HTR-8/SVneo (cell line): ENCODE measurements at regions not wholly inside any gene's neighbourhood (a gene's known extent, or its start where the extent isn't known, plus 50 kb on each side); places are given as distances from the start of the nearest gene placed in this dataset.
"Not testable (repeated sequence)": the region's sequence is repeated elsewhere in the genome, so short reads cannot be mapped to it uniquely, and the experiment has no call there.

Experiments used
- DNase-seq: peaks from one replicate; pipeline ENCODE4 v3.0.0; 2011; ENCODE audit warnings: low spot score, mixed read lengths; ENCODE audit not compliant: insufficient read length
- FAIRE-seq: peaks from 2 replicates; lab custom pipeline; 2011; peaks lifted over from hg19 to GRCh38; lab: Jason Lieb, UNC

DNA sequence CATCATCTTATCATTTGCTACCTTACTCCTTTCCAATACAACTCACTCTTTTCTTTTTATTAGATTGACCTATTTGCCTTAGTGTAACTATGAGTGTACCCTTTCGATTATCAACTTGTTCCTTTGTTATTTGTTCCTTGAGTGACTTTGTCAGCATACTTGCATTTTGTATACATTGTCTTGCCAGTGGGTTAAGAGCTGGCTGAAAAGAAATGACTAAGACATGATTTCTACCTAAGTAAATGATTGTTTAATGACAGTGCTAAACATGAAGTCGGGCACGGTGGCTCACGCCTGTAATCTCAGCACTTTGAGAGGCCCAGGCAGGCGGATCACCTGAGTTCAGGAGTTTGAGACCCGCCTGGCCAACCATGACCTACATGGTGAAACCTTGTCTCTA lies 1042.3 kb downstream of the TBL1XR1 start:
- FAIRE-seq, result no peak

DNA sequence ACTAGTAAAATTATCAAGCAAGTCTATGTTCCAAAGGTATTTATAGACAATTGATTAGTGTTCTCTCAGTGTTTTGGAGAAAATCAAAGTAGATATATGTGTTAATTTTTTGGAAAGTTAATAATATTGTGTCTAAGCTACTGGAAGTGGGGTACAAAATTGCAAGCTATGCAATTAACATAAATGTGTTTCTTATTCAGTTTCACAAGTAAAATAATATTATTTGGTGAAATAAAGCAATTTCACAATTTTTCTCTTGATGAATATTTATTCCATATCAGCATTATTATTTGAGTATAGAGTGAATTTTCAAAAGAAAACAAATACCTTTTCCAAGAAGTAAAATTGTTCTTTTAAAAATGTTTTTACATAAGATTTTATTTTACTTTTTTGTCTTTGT lies 1047.7 kb downstream of the TBL1XR1 start:
- DNase-seq, result no peak
- no peak for FAIRE-seq

More for the DNA sequence above, 1042.3 kb downstream of the TBL1XR1 start:
- DNase-seq, result no peak

- FAIRE-seq (no peak), DNase-seq (no peak)
Observed at GRCh38 chr3:176147251-176147650, 1050.0 kb downstream of the TBL1XR1 start.

DNA sequence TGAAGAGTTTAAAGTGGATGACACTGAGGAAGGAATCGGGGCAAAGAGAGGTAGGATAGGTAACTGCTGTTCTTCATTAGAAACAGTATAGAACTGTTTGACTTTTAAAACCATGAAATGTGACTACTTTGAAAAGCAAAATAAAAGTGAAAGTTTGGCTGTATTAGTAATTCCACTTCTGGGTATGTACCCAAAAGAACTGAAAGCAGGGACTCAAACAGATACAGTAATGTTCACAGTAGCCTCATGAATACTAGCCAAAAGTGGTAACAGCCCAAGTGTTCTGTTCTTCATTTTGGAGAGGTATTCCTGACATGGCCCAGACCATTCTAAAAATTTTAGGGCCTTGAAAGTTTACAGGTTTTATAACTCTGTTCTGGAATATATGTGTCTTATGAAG lies 1055.4 kb downstream of the TBL1XR1 start:
- no peak for DNase-seq
- FAIRE-seq, result no peak

DNA sequence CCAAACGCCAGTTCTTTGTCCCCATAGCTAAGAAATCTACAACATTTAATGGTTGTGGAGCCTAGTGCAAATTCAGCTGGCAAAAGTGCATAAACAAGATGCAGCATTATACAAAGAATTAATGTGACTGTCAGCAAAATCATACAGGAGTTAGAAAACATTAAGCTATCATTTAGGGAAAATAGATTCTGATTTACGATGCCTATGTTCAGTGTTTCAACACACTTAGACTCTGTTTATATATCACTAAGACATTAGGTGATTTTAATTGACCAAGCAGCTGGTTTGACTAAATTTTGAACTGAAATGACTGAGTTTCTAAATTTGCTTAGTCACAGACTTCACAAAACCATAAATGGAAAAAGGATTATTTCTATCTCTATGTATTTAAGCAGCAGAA lies 1076.8 kb downstream of the TBL1XR1 start:
- no peak for FAIRE-seq
- DNase-seq, result no peak

- no peak for FAIRE-seq
- DNase-seq, result no peak
Observed at GRCh38 chr3:176119826-176120225, 1077.5 kb downstream of the TBL1XR1 start.

GRCh38 chr3:176106380-176106779 lies 1090.9 kb downstream of the TBL1XR1 start:
- DNase-seq (no peak), FAIRE-seq (no peak)

GRCh38 chr3:176097027-176097426 lies 1100.3 kb downstream of the TBL1XR1 start:
- no peak for DNase-seq
- no peak for FAIRE-seq

- not testable (repeated sequence) for FAIRE-seq, DNase-seq
Observed at GRCh38 chr3:176093892-176094291, 1103.4 kb downstream of the TBL1XR1 start.

DNA sequence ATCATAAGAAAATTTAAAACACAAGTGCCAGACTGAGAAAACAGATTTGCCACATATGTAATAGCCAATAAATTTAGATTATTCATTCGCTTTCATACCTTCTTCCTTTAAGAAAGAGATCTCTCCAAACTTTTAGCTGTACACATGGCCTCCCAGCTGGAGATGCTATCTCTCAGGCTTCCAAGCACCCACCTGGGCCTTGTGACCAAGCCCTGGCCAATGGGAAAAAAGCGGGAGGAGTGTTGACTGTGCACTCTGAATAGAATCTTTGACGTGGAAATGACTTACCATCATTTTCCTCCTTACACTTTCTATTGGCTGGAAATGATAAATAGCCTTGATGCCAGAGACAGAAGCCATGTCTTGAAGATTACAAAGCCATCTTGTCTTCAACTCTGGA lies 1106.6 kb downstream of the TBL1XR1 start:
- DNase-seq (no peak), FAIRE-seq (no peak)

GRCh38 chr3:176088962-176089383 lies 1108.3 kb downstream of the TBL1XR1 start:
- FAIRE-seq (no peak), DNase-seq (no peak)

GRCh38 chr3:176087066-176087697 lies 1110.1 kb downstream of the TBL1XR1 start:
- no peak for FAIRE-seq
- no peak for DNase-seq

GRCh38 chr3:176079785-176080184 lies 1117.5 kb downstream of the TBL1XR1 start:
- FAIRE-seq (no peak), DNase-seq (no peak)

DNA sequence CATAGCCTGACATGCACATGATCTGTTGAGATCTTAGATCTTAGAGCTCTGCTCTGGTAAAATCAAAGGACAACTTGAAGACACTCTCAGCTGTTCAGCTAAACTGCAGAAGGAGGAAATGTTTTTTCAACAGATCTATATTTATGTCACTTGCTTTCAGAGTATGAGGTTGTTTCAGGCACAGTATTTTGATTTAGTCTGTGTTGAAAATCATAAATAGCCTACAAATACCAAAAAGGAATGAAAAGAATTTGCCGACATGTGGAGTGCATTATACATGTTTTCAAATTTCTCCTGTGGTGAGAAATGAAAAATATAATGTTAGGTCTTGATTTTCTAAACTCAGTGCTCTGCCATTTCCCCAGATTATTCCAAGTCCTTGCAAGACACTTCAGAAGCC lies 1118.4 kb downstream of the TBL1XR1 start:
- DNase-seq, result no peak
- FAIRE-seq, result no peak

- DNase-seq, result no peak
- FAIRE-seq, result no peak
Observed at GRCh38 chr3:176075491-176075890, 1121.8 kb downstream of the TBL1XR1 start.

GRCh38 chr3:176075046-176075445 lies 1122.2 kb downstream of the TBL1XR1 start:
- DNase-seq (no peak), FAIRE-seq (no peak)

GRCh38 chr3:176074096-176074495 lies 1123.2 kb downstream of the TBL1XR1 start:
- DNase-seq (no peak), FAIRE-seq (no peak)

DNA sequence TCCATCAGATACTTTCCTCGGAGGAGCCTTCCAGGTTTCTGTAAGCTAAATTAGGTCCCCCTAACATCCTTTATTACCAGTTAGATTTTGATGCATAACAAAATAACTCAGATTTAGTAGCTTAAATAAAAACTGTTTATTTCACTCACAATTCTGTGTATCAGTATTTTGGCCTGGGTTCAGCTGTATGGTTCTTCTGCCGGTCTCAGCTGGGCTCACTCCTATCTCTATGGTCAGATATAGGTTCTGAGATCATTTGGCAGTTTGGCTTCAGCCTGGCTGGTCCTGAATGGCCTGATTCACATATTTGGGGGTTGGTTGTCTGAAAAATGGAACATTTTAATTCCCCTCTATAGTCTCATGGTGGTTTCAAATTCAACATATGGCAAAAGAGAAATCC lies 1125.3 kb downstream of the TBL1XR1 start:
- DNase-seq (no peak), FAIRE-seq (no peak)

DNA sequence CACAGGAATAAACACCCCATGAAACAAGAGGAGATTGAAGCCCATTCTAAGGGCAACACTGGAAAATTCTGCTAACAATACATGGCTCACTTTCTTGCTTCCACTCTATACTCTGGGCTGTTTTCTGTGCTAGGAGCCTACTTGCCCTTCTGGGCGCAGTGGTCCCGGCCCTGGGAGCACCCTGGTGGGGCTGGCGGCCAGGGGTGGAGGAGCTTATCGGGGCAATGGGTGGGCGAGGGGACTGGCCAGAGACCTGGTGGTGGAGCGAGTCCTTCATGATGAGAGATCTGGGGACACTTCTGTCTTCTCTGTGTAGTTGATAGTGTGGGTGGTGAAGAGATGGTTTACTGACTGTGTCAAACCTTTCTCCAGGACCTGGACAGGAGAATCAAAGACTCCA lies 1128.5 kb downstream of the TBL1XR1 start:
- DNase-seq (no peak), FAIRE-seq (no peak)

- no peak for DNase-seq
- no peak for FAIRE-seq
Observed at GRCh38 chr3:176058856-176059255, 1138.4 kb downstream of the TBL1XR1 start.

DNA sequence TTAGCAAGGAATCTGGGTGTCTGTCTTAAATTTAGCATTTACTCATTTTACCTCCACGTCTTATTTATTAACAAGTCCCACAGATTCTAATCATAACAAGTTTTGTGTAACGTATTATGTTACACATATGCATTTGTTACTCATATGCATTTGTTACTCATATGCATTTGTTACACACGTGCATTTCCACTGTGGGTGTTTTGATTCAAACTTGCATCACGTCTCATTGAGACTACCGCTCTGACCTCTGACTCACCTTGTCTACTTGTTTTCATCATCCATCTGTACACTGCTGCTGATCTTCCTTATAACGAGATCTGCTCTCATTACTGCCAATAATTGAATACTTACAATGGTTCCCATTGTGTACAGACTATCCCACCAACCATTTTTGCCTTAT lies 1141.4 kb downstream of the TBL1XR1 start:
- DNase-seq, result no peak
- peak; percentile 60 for FAIRE-seq

GRCh38 chr3:176051766-176052165 lies 1145.5 kb downstream of the TBL1XR1 start:
- FAIRE-seq, result no peak

GRCh38 chr3:176046703-176047102 lies 1150.6 kb downstream of the TBL1XR1 start:
- FAIRE-seq (no peak), DNase-seq (no peak)

More at GRCh38 chr3:176051766-176052165, 1145.5 kb downstream of the TBL1XR1 start:
- no peak for DNase-seq
